ENCODE measurements at regions not wholly inside any gene's neighbourhood (a gene's known extent, or its start where the extent isn't known, plus 50 kb on each side); places are given as distances from the start of the nearest gene placed in this dataset.

DNA sequence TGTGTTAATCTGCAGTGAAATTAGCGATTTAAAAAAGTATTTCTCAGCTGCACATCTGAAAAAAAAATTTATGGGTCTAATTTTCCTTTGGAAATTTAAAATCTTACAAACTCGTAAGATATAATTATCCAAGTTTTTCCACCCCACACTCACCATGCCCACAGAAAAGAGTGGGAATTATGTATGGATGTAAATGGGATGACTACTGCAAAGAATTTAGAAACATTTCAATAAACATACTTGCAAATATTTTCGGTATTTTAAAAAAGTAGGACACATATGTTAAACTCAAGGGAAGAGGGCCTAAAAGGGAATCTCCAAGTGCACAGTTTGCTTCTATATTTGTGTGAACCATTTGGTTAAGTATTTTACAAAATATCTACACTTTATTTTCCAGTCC is 1039.9 kb upstream of the POU3F3 start:
- DNase-seq (ENCODE audit: low spot score) (no peak), ATAC-seq (ENCODE audit: insufficient number of reproducible peaks, low FRiP score, low read depth) (no peak)
- Histone ChIP-seq H3K4me1 (ENCODE audit: control insufficient read depth in 1 of 2, low read depth in 2 of 2) (no peaks in the 10 kb centered on the region), H3K27ac (no peak overlapping the region), H3K27me3 (replicated peaks; ENCODE audit: insufficient read depth) (no peaks in the 10 kb centered on the region), H3K36me3 (no peaks in the 10 kb centered on the region), H3K4me3 (no peak overlapping the region), H3K9me3 (no peaks in the 10 kb centered on the region)
- TF ChIP-seq, protein P1, sequence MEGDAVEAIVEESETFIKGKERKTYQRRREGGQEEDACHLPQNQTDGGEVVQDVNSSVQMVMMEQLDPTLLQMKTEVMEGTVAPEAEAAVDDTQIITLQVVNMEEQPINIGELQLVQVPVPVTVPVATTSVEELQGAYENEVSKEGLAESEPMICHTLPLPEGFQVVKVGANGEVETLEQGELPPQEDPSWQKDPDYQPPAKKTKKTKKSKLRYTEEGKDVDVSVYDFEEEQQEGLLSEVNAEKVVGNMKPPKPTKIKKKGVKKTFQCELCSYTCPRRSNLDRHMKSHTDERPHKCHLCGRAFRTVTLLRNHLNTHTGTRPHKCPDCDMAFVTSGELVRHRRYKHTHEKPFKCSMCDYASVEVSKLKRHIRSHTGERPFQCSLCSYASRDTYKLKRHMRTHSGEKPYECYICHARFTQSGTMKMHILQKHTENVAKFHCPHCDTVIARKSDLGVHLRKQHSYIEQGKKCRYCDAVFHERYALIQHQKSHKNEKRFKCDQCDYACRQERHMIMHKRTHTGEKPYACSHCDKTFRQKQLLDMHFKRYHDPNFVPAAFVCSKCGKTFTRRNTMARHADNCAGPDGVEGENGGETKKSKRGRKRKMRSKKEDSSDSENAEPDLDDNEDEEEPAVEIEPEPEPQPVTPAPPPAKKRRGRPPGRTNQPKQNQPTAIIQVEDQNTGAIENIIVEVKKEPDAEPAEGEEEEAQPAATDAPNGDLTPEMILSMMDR (IDR thresholded peaks at IDR 0.05): no peak

DNA sequence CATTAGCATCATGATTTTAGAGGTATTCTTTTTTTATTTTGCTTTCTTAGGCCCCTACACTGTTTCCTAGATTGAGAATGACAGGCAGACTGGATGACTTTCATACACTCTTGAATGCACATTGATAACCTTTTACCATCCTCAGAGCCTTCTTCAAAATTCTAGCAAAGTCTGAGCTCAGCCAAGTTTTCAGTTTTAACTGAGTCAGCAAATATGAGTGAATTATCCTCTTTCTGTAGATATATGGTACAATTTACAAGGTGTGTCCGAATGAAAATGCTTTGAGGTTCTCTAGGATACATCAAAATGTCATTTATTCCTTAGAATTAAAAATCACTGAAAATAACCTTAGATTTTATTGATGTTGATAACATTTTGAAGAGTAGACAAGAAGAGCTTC is 1038.2 kb upstream of the POU3F3 start:
- Histone ChIP-seq H3K9me3 (no peaks in the 10 kb centered on the region), H3K27ac (no peak overlapping the region), H3K4me3 (no peak overlapping the region), H3K4me1 (ENCODE audit: control insufficient read depth in 1 of 2, low read depth in 2 of 2) (no peaks in the 10 kb centered on the region), H3K27me3 (replicated peaks; ENCODE audit: insufficient read depth) (no peaks in the 10 kb centered on the region), H3K36me3 (no peaks in the 10 kb centered on the region)
- no peak for DNase-seq (ENCODE audit: low spot score)
- ATAC-seq (ENCODE audit: insufficient number of reproducible peaks, low FRiP score, low read depth): no peak
- TF ChIP-seq, protein P1 (IDR thresholded peaks at IDR 0.05): no peak

DNA sequence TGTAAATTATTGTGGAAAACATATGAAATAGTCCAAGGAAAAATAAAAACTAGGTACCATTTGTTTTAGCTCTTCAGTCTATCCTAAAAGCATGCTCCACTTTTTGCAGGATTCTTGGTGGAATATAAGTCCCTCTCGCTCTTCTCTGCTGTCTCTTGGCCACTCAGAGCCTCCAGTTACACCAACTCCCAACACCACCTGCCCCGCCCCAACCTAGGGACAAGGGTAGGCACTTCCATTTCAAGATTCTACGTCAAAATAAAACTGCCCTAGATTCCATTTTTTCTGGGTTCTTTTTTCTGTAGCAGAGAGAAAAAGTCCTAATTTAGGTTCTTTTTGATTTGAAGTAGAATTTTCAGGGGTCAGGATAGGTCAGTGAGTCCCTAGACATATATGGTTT is 1036.2 kb upstream of the POU3F3 start:
- Histone ChIP-seq H3K36me3 (no peaks in the 10 kb centered on the region), H3K4me3 (no peak overlapping the region), H3K27ac (no peak overlapping the region), H3K4me1 (ENCODE audit: control insufficient read depth in 1 of 2, low read depth in 2 of 2) (no peaks in the 10 kb centered on the region), H3K27me3 (replicated peaks; ENCODE audit: insufficient read depth) (no peaks in the 10 kb centered on the region), H3K9me3 (no peaks in the 10 kb centered on the region)
- no peak for ATAC-seq (ENCODE audit: insufficient number of reproducible peaks, low FRiP score, low read depth)
- TF ChIP-seq, protein P1 (IDR thresholded peaks at IDR 0.05): no peak
- no peak for DNase-seq (ENCODE audit: low spot score)

DNA sequence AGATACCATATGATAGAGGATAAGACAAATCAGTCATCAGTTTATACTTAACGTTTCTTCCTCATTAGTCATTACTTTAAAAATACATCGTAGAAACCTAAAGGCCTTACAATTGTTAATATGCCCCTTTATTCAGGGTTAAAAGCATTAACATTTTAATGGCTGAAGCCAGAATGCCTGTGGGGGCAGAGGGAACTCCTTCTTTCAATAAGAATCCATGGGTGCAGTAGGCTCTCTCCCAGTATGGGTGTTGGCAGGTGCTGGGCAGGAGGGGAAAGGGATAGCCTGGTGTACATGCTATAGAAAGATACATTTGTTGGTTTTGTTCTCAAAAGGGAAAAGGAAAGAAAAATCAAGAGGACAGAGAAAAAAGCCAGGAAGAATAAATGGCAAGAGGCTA is 1035.7 kb upstream of the POU3F3 start:
- no peaks in the 10 kb centered on the region for H3K36me3 ChIP-seq
- no peaks in the 10 kb centered on the region for H3K9me3 ChIP-seq
- H3K4me1 ChIP-seq (ENCODE audit: control insufficient read depth in 1 of 2, low read depth in 2 of 2): no peaks in the 10 kb centered on the region
- no peak overlapping the region for H3K4me3 ChIP-seq
- TF ChIP-seq, protein P1 (IDR thresholded peaks at IDR 0.05): no peak
- no peak overlapping the region for H3K27ac ChIP-seq
- H3K27me3 ChIP-seq (replicated peaks; ENCODE audit: insufficient read depth): no peaks in the 10 kb centered on the region
- DNase-seq (ENCODE audit: low spot score) (no peak), ATAC-seq (ENCODE audit: insufficient number of reproducible peaks, low FRiP score, low read depth) (no peak)

DNA sequence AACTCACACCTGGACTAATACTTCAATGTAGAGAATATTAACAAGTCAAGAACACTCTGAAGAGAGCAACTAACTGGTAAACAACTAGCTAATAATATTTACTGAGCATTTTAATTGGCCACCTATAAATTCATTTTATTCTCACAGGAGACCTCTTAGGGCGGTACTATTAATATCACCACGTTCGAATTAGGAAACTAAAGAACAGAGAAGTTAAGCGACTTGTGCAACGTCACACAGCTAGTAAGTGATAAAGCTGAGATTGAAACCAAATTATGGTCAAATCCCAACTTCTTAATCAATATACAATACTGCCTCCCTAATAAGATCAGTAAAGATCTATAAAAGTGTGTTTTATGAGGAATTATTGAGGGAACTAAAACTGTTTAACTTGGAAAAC is 1034.3 kb upstream of the POU3F3 start:
- Histone ChIP-seq H3K36me3 (no peaks in the 10 kb centered on the region), H3K4me1 (ENCODE audit: control insufficient read depth in 1 of 2, low read depth in 2 of 2) (no peaks in the 10 kb centered on the region), H3K9me3 (no peaks in the 10 kb centered on the region), H3K4me3 (no peak overlapping the region), H3K27me3 (replicated peaks; ENCODE audit: insufficient read depth) (no peaks in the 10 kb centered on the region), H3K27ac (no peak overlapping the region)
- no peak for DNase-seq (ENCODE audit: low spot score)
- TF ChIP-seq, protein P1 (IDR thresholded peaks at IDR 0.05): no peak
- ATAC-seq (ENCODE audit: insufficient number of reproducible peaks, low FRiP score, low read depth): no peak

Data from thoracic aorta (tissue), 2 donors.